GM19438 (cell line): ENCODE measurements at regions not wholly inside any gene's neighbourhood (a gene's known extent, or its start where the extent isn't known, plus 50 kb on each side); places are given as distances from the start of the nearest gene placed in this dataset.
A peak's percentile ranks its signal among the peaks of the same experiment; 100 is the strongest.

Experiments used
- ATAC-seq: cut with Tn5 transposase; IDR thresholded peaks from one replicate; pipeline ENCODE4 v1.9.1; 2021; ENCODE audit warnings: low read depth; ENCODE audit not compliant: unreplicated experiment

DNA sequence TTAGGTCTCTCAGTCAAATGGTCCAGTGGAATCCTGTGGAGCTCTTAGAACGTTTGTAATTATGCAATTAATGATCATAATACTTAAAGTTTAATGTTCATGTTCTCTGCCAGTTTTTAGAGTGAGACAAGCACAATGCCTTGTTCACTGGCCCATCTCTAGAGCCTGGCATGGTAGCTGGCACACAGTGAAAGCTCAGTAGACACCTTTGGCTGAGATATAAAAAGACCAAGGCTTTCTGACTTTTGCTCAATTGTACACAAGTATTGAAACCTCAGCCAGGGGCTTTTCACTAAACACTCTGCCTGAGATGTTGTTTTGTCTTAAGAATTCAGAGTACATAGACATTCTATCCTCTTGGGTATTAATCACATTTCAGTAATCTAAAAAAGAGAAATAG lies 241.8 kb upstream of the ATP2B1 start:
- ATAC-seq = no peak

DNA sequence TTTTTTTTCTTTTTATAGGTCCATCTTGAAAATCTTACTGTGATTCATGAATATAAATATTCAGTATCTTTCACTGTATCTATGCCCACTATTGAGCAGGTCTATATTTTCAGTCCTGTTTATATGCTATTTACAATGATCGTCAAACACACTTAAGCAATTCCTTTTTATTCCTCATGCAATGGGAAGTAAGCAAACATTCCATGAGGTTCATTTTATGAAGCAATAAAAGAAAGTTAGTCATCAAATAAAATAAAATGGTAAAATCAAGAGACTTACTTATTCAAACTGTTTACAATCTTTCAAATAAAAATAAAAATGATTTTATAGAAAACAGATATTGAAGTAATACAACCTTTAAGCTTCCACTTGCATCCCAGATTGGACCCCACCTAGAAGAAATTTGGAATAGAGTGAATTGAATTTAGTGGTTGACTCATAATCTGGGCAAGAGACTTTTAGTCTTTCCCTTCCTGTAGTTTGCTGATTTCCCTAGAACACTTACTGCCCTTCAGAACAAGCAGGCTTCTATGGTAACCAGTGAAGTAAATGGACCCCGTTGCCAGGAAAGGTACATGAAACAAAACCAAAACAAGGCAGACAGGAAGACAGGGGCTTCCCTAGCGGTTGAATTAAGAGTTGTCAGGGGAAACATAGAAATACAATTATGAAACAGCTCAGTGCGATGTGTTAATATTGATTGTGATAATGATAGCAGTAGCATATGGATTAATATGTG lies 241.0 kb upstream of the ATP2B1 start:
- peak; percentile 89 for ATAC-seq

DNA sequence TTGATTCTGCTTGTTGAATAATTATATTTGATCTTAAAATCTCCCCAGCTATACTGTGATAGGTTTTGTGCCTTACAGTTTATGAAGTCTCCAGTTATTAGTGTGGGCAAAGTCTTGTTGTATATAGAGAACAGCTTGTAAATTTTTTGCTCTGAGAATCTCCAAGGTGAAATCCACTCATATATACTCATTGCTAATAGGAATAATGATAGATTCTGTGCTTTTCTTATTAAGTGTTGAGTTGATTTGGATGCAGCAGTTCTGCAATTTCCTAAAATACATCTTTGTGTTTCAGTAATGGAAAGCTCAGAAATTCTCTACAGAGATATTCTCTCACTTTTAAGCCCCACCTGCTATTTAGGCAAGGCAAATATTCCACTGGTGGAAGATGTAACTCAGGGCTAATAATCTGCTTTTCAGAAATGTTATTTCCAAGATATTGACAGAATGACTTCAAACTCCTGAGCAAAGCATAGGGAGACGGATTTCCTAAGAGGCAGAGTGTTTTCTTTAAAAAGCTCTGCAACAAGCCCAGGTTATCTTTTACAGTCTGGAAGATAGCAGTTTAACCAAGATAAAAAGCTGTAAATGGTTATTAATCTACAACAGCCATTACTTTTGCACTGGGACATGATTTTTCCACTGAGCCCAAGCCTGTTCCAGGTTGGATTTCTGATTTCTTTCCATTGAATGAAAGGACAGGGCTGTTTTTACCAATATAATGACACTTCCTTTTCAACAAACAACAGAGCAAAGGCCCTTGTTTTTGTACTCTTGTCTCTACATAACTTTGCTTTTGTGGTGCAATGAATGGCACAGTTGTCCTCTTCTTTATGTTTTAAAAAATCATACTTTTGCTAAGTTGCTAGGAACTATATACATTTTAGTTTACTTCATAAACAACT lies 239.9 kb upstream of the ATP2B1 start:
- no peak for ATAC-seq

DNA sequence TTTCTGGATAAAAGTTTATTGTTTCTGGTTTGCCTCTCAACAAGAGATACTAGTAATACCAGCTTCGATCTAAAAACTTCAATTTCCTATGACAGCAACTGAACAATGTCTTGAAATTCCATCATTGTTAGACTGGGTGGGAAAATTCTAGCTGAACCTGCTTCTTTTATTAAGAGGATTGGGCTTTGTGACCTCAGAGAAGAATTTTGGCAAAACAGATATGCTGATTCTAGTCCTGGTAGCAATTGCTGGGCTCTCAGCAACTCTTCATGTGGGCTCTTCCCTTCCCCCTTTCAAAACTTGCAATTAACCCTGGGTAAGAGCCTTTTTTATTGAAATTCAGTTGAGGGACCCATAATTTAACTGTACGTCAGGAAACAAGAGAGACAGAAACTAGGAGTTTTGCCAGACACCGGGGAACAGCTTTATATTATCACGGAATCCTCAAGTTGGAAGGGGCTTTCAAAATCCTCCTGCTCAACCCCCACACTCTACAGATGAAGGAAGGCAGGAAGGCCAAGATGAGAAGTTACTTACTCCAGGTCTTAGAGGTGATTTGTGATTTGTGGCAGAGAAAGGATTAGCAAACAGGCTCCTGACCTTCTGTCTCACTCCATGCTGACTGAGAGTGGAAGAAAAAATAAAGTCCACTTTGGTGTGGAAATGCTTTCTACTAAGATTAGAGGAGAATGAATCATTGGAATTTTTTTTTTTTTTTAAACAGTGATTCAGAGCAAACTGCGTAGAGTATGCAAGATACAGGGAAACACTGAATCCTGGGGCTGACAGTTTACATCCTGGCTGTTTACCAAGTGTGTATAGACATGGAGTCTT lies 239.0 kb upstream of the ATP2B1 start:
- no peak for ATAC-seq

DNA sequence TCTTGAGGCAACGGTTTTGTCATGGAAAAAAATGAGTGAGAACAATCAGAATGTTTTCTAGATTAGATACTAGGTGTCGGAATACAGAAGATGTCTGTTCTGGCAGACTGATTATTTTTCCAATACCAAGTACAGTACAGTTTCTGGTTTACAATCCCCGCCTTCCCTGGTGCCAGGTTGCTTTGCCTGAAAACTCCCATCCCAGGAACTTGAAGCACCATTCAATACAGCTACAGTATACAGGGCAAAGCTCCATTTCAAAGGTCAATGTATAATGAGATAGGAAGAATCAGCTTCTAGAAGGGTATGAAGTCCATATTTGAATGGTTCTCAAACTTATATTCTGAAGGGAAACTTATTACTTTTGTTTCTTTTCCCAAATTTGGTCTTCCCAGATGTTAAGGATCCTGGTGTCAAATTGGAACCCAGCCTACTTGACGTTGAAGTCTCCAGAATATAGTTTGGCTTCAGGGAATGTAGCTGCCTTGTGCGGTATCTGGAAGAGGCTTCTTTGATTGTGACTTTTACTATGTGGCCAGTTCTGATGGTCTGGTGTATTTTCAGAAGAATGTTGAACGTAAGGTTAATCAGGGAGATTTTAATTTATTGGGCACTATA lies 238.0 kb upstream of the ATP2B1 start:
- no peak for ATAC-seq

DNA sequence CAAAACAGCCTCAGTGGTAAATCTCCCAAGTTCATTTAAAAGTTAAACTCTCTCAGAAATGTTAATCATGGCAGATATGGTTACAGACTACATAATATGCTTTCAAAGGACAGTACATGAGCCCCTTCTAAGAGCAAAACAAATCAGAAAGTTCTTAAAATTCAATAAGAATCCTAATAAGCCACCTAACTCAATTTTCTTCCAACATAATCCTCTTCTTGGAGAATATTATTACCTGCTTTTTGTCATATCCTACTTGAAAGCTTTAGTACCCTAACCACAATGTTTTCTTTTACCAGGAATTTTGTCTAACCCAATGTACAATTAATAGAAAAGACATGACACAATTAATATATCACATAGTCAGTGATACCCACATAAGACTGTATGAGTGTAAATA lies 236.5 kb upstream of the ATP2B1 start:
- no peak for ATAC-seq

DNA sequence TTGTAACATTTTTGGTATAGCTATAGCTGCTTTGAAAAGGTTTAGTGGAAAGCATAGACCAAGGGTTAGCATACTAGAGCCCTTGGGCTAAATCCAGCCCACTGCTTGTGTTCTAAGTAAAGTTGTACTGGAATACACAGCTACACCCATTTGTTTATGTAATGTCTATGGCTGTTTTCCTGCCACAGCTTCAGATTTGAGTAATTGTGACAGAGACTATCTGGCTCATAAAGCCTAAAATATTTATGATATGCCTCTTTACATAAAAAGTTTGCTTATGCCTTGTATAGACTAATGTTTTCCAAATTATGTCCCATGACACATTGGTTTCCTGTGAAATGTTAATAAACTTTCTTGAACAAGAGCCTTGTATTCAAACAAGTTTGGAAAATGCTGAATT lies 234.8 kb upstream of the ATP2B1 start:
- no peak for ATAC-seq

DNA sequence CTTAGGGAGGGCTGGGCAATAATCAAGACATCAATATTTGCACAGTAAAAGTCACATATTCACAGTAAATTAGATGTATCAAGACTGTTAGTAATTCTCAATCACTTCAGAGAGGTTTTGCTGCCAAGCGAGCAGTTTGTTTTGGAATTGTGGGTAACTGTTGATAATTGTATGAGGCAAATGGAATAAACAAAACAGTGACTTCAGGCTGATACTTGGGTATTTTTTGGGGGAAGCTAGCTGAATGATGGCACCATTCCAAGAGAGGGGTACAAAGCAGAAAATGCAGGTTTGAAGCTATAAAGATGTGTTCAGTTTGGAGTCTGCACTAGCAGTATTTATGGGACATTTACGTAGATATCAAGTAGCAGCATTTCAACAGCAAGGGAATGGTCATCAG lies 232.8 kb upstream of the ATP2B1 start:
- ATAC-seq = no peak

DNA sequence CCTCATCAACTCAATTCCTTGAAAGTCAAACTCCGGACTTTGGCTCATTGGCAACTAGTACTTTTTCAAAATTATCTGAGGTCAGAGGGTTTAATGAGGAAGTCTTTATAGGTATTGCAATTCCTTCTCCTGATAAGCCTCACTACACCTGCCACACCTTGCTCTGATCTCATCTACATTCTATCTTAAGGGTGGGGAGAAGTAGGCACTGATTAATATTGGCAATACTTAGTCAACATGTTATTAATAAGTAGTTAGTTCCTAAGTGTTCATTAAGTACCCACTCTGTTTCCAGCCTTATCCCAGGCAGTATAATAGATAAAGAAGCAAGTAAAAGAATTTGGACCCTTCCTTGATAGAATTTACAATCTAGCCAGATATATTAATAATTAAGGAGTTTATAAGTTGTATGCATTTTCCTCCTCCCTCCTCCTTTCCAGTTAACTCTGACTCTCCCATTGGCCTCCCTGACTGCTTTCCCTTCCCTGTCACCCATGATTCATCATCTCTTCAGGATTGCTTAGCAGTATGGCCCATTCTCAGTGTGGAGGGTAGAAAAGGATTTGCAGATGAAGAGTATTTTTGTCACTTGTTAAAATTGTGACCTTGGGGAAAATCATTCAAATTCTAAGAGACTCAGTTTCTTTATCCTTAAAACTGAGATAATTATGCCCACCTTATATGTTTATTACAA lies 231.0 kb upstream of the ATP2B1 start:
- ATAC-seq = no peak

DNA sequence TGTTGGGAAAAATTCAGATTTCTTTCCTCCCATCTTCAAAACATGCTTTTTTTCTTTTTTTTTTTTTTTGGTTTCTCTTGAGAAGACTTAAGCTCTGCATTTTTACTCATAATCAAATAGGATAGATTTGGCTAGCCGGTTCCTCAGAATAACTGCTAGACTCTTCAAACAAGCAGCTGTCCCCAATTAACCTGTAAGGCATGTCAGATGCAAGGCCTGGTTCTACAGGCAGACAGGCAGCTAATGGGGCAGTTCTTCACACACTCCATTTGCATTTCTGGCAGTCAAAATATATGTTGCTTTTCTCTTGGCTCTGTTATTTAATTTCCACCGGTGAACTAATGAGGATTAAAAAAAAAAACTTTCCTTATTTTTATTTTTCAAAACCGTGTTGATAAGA lies 228.0 kb upstream of the ATP2B1 start:
- ATAC-seq = no peak

DNA sequence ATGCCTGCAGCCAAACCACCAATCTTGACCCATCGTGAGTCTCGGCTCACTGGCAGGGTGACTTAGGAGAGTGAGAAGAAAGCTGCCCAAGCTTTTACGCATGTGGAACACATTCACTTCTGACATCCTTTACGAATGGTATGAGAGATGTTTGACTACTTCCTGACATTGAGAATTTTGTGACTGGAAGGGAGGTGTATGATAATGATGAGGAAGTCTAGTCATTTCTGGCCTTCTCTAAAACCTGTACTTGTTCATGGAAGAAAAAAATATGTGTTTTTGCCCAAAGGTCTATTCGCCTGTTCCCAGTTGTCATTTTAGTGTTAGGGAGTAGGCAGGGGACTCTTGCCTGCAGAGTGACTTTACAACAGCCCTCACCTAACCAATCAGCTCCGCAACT lies 227.2 kb upstream of the ATP2B1 start:
- ATAC-seq = peak; percentile 79

DNA sequence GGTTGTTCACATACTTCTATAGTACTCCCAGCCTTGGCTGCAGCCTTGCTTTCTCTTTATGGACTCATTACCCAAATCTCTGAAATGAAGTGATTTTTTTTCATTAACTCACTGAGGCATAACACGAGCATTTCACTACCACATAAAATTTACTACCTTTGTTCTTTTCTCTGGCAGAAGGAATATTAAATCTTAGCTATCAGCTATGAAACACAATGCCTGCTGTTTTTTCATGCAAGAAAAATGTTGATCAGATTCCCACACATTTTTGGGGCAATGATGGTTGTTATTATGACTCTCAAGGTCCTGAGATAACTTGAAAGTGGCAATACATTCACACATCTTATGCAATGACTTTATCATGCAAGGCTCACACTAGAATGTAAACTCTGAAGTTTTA lies 225.3 kb upstream of the ATP2B1 start:
- ATAC-seq = no peak

DNA sequence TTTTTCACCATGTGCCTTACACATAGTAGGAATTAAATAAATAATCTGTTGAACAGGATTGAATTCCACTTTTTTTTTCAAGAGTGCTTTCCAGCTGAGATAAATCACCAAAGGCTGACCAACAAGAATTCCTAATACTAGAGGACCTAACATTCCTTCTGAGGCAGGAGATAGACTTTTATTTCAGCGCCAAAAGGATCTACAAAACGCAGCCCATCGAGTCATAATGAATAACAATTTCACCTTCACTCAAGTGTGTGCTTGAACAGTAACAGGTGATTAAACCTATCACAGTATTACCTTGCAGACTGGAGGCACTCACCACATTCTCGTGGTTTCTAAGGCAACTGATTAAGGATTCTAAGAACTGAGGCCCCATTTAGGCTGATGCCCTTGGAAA lies 224.3 kb upstream of the ATP2B1 start:
- no peak for ATAC-seq

DNA sequence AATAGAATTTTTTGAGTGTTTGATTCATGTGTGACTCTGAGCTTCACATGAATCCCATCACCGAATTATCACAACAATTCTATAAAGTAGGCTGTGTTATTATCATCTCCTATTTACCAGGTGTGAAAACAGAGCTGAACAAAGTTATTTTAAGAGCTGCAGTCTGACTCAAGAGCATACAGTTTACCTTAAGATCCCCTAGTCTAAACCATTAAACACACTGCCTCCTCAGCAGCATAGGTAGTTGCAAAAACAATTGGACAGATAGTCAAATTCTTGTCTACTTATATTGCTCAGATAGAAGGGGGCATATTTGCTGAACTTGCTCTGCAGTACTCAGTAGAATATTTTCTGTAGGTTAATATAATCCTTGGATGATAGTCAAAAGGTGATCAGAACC lies 219.8 kb upstream of the ATP2B1 start:
- no peak for ATAC-seq

DNA sequence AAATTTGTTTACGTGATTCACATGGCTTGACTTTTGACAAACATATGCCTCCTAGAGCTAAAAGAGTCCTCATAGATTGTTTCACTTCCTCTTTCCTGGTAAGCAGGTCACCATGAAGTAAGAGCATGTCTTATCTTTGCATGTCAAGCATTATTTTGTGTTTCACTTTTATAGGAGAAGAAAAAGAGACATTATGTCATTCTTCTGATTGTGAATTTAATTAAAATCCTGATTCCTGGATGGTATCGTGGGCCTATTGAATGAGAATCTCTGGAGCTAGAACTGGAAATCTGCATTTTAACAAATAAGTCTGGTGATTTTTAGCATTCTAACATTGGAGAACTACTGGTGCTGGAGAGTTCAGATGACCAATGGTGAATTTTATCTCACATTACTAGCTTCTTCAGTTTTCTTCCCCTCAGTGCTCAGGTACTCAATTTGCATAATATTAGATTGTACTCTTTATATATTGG lies 218.6 kb upstream of the ATP2B1 start:
- peak; percentile 99 for ATAC-seq

DNA sequence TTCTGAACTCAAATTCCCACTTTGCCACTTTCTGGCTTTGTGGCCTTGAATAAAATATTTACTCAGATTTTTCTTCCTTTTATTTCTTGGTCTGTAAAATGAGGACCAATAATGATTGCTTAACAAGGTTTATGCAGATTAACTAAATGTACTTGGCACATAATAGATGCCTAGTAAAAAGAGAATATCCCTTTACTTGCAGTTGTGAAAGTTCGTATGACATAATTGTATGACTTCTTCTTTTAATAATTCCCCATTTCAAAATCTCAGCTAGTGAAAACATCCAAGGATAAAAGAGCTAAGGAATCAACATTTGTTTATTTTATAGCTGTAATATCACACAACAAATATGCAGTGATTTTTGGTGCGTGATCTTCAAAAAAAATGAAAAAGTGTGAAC lies 215.6 kb upstream of the ATP2B1 start:
- no peak for ATAC-seq

DNA sequence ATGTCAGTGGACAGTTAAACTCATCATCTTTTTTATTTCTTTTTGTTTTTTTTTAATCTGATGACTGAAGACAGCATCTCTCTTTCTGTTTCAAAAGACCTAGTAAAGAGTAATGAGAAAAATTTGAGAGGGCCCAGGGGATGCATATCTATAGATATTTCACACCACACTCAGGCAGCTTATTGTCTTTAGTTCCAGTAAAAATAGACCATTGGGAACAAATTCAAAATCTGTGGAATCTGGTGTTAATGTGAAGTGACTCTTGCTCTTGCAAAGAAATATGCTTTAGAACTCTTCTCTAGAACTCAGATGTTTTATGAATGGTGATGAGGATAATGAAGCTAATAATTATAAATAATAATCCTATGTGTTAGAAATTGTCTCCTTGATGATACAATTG lies 214.5 kb upstream of the ATP2B1 start:
- no peak for ATAC-seq

DNA sequence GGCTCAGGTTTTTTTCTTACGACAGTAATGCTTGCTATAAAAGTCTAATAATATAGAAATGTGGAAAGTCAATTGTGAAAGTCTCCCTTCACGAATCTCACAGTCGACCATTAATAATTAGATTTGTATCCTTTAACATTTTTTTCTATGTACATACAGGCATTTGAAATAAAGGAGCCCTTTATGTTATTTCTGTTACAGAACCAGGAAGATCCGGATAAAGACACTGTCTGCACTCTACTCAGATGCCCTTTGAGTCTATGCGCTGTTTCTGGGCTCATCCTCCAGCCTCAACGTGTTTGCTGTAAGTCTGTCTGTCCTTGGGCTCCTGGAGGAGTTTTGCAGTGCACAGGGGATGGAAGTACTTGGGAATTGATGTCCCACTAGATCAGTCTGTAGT lies 212.2 kb upstream of the ATP2B1 start:
- ATAC-seq = no peak

DNA sequence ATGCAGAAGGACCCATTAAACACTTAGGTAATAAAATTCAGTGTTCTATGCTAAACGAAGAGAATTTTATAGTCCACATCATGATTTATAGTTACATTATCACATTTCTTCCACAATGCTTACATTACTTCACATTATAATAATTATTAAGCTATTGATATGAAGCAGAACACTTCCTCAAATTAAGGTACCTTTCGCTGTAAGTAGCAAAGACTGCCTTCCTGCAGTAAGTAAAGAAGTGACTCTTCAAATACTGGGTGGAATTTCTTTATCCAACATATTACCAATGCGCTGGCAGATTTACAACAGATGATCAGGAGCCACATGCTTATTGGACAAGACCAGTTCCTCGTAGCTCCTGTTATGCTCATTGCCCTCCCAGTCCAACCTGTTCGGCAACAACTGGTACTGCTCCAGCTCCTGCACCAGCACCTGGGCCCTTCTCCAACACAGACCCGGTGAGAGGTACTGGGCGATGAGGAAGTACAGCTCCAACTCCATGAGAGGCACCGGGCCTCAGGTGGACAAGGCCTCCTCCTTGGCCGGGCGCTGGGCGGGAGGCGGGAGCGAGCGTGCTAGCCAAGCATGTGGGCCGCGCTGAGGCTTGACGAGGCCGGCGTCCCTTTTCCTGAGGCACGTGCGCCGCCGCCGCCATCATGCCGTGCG lies 210.7 kb upstream of the ATP2B1 start:
- ATAC-seq = no peak
